Type B pancreatic cell (in vitro differentiated cells): ENCODE measurements at regions not wholly inside any gene's neighbourhood (a gene's known extent, or its start where the extent isn't known, plus 50 kb on each side); places are given as distances from the start of the nearest gene placed in this dataset.

Source experiments
- DNase-seq: peaks from one replicate; pipeline ENCODE4 v3.0.0; 2021; ENCODE audit warnings: mixed read lengths; ENCODE audit not compliant: unreplicated experiment; ENCODE audit errors: extremely low spot score
- H3K27ac Mint-ChIP-seq: 2 replicates; pipeline ENCODE4 v1.8.0; 2021; ENCODE audit warnings: mild to moderate bottlenecking, mixed read lengths
- H3K27me3 Mint-ChIP-seq: 2 replicates; pipeline ENCODE4 v1.8.0; 2021; ENCODE audit warnings: mixed read lengths
- H3K36me3 Mint-ChIP-seq: 2 replicates; pipeline ENCODE4 v1.8.0; 2021; ENCODE audit warnings: mixed read lengths
- H3K4me1 Mint-ChIP-seq: one replicate; pipeline ENCODE4 v1.8.0; 2021; ENCODE audit warnings: mixed read lengths; ENCODE audit not compliant: unreplicated experiment
- H3K4me3 Mint-ChIP-seq: 2 replicates; pipeline ENCODE4 v1.8.0; 2021; ENCODE audit warnings: mild to moderate bottlenecking, mixed read lengths
- H3K9me3 Mint-ChIP-seq: 2 replicates; pipeline ENCODE4 v1.8.0; 2021; ENCODE audit warnings: mixed read lengths
- TF ChIP-seq, protein P1 (sequence below): fragments of 200-600 bp; sonication (generic); conservative IDR thresholded peaks from 2 replicates; pipeline ENCODE4 v1.5.0; 2021; ENCODE audit warnings: antibody characterized with exemption, mild to moderate bottlenecking

- no peaks in the 10 kb centered on the region for H3K36me3 Mint-ChIP-seq
- H3K9me3 Mint-ChIP-seq = no peaks in the 10 kb centered on the region
- TF ChIP-seq, protein P1, sequence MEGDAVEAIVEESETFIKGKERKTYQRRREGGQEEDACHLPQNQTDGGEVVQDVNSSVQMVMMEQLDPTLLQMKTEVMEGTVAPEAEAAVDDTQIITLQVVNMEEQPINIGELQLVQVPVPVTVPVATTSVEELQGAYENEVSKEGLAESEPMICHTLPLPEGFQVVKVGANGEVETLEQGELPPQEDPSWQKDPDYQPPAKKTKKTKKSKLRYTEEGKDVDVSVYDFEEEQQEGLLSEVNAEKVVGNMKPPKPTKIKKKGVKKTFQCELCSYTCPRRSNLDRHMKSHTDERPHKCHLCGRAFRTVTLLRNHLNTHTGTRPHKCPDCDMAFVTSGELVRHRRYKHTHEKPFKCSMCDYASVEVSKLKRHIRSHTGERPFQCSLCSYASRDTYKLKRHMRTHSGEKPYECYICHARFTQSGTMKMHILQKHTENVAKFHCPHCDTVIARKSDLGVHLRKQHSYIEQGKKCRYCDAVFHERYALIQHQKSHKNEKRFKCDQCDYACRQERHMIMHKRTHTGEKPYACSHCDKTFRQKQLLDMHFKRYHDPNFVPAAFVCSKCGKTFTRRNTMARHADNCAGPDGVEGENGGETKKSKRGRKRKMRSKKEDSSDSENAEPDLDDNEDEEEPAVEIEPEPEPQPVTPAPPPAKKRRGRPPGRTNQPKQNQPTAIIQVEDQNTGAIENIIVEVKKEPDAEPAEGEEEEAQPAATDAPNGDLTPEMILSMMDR = no peak
- H3K27ac Mint-ChIP-seq = no peak overlapping the region
- no peak overlapping the region for H3K4me3 Mint-ChIP-seq
- H3K4me1 Mint-ChIP-seq = no peaks in the 10 kb centered on the region
- DNase-seq = no peak
- H3K27me3 Mint-ChIP-seq = no peaks in the 10 kb centered on the region
Observed at GRCh38 chr7:10106609-10107008, 867.1 kb upstream of the PHF14 start.

GRCh38 chr7:10116511-10116910 is 857.2 kb upstream of the PHF14 start:
- Mint-ChIP-seq H3K27ac (no peak overlapping the region), H3K9me3 (no peaks in the 10 kb centered on the region), H3K4me1 (peaks cover 5% of the 10 kb centered on the region), H3K27me3 (no peaks in the 10 kb centered on the region), H3K36me3 (no peaks in the 10 kb centered on the region), H3K4me3 (no peak overlapping the region)
- no peak for DNase-seq
- TF ChIP-seq, protein P1 = no peak

GRCh38 chr7:10117815-10118214 is 855.9 kb upstream of the PHF14 start:
- no peak for DNase-seq
- no peaks in the 10 kb centered on the region for H3K36me3 Mint-ChIP-seq
- H3K9me3 Mint-ChIP-seq = no peaks in the 10 kb centered on the region
- no peaks in the 10 kb centered on the region for H3K27me3 Mint-ChIP-seq
- no peak overlapping the region for H3K4me3 Mint-ChIP-seq
- H3K27ac Mint-ChIP-seq = no peak overlapping the region
- peaks cover 18% of the 10 kb centered on the region for H3K4me1 Mint-ChIP-seq
- TF ChIP-seq, protein P1 = no peak

GRCh38 chr7:10120936-10121335 is 852.7 kb upstream of the PHF14 start:
- no peak for DNase-seq
- peaks cover 21% of the 10 kb centered on the region for H3K4me1 Mint-ChIP-seq
- H3K4me3 Mint-ChIP-seq = no peak overlapping the region
- H3K27ac Mint-ChIP-seq = no peak overlapping the region
- no peaks in the 10 kb centered on the region for H3K27me3 Mint-ChIP-seq
- no peaks in the 10 kb centered on the region for H3K36me3 Mint-ChIP-seq
- H3K9me3 Mint-ChIP-seq = no peaks in the 10 kb centered on the region
- TF ChIP-seq, protein P1 = no peak

DNA sequence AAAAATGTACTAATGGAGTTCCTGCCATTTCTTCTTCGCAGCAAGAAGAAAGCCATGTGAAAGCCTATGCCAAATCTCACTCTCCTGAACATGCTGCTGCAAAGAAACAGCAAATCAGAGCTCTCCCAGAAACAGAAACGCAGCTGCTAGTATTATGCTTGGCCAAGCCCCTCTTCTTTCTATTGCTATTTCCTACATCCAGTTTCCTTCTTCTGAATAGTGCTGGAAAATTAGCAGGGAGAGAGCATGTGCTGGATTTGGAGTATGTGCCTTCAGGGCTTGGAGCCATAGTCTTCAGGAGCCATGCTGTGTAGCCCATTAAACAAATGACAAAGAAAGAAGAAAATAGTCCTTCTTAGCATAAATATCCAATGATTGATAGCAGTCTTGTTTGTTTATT is 852.0 kb upstream of the PHF14 start:
- Mint-ChIP-seq H3K4me1 (peaks cover 21% of the 10 kb centered on the region), H3K27me3 (no peaks in the 10 kb centered on the region), H3K4me3 (no peak overlapping the region), H3K36me3 (no peaks in the 10 kb centered on the region), H3K9me3 (no peaks in the 10 kb centered on the region), H3K27ac (no peak overlapping the region)
- no peak for DNase-seq
- TF ChIP-seq, protein P1 = no peak

DNA sequence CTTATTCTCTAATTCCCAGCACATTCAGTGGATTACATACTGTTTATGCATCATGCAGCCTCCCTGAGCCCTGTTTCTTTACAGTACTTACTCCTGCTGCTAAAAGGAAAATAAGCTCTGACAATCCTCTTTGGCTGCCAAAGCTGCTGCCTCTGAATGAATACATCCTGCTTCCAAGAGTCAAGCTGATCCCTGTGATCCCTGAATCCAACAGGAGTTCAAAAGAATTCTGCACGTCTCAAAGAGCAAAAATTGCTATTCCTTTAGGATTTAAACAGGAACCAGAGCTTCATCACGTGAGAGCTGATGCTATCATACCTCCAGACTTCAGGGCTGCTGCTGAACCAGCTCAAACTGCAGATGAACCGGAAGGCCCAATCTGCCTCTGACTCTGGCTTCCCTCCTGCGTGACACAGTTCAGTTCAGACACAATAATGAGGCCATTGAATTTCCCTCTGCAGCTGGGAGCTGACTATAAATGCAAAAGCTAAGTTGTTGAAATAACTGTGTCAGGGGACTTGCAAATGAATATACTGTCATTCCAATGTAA is 851.0 kb upstream of the PHF14 start:
- TF ChIP-seq, protein P1 = no peak
- H3K36me3 Mint-ChIP-seq = no peaks in the 10 kb centered on the region
- peak overlapping the region; percentile 32 for H3K4me3 Mint-ChIP-seq
- no peaks in the 10 kb centered on the region for H3K9me3 Mint-ChIP-seq
- H3K27ac Mint-ChIP-seq = peak overlapping the region; percentile 21
- no peak for DNase-seq
- H3K27me3 Mint-ChIP-seq = no peaks in the 10 kb centered on the region
- H3K4me1 Mint-ChIP-seq = peaks cover 21% of the 10 kb centered on the region
